Endothelial cell of umbilical vein (primary cell): ENCODE measurements at regions not wholly inside any gene's neighbourhood (a gene's known extent, or its start where the extent isn't known, plus 50 kb on each side); places are given as distances from the start of the nearest gene placed in this dataset.

Experiments
- EZH2 ChIP-seq: IDR thresholded peaks from 2 replicates; pipeline ENCODE4 v1.6.1; 2012; ENCODE audit warnings: borderline replicate concordance, low read depth, mild to moderate bottlenecking, moderate library complexity, low read length, inconsistent platforms; ENCODE audit not compliant: severe bottlenecking
- FOS ChIP-seq: IDR thresholded peaks from 2 replicates; pipeline ENCODE4 v1.6.1; 2011; ENCODE audit warnings: mild to moderate bottlenecking, low read length, moderate library complexity, borderline replicate concordance; ENCODE audit not compliant: insufficient read depth
- GATA2 ChIP-seq: IDR thresholded peaks from 2 replicates; pipeline ENCODE4 v1.7.0; 2011; ENCODE audit warnings: low read depth, mild to moderate bottlenecking, moderate library complexity, mixed read lengths, low read length; ENCODE audit not compliant: insufficient read length, insufficient read depth
- JUN ChIP-seq: IDR thresholded peaks from 2 replicates; pipeline ENCODE4 v1.6.1; 2011; ENCODE audit warnings: borderline replicate concordance, low read depth; ENCODE audit not compliant: insufficient read length, insufficient read depth
- MAX ChIP-seq: IDR thresholded peaks from 2 replicates; pipeline ENCODE4 v1.6.1; 2011; ENCODE audit not compliant: insufficient read depth, insufficient read length
- POLR2A ChIP-seq: IDR thresholded peaks from 2 replicates; pipeline ENCODE4 v1.6.1; 2012; ENCODE audit warnings: low read depth, mild to moderate bottlenecking, control low read depth, low read length
- POLR2AphosphoS5 ChIP-seq: IDR thresholded peaks from 2 replicates; pipeline ENCODE4 v1.6.1; 2012; ENCODE audit warnings: low read depth, mild to moderate bottlenecking, control low read depth, low read length, moderate library complexity; ENCODE audit not compliant: insufficient read depth
- TF ChIP-seq, protein P1 (sequence below), 2 donors: IDR thresholded peaks; 1 replicate in 1 of 2; 2 replicates in 1 of 2; pipeline ENCODE4 v1.5.1; 2011; ENCODE audit warnings: low read length in 2 of 2, mild to moderate bottlenecking in 2 of 2, moderate library complexity in 2 of 2, control low read depth in 1 of 2, inconsistent platforms in 1 of 2, low read depth in 1 of 2; ENCODE audit not compliant: insufficient read depth in 1 of 2; ENCODE audit errors: extremely low read depth in 1 of 2

DNA sequence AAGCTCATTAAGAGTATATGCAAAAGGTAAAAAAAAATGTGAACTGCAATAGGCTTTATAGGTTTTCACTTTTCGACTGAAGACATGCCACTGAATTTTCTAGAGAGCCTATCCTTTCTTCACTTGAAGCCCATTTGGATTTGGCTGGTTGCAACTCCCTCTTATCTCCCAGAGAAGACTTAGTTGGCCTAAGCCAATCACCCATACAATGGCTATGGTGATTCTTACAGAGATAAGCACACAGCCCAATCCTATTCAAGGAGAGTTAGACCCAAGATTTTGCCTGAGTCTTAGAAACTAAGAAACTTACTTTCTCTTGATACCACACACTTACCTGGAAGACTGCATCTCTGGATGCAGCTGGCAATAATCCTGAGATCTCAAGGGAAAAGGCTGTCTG lies 167.3 kb upstream of the PTCHD4 start:
- TF ChIP-seq, protein P1, sequence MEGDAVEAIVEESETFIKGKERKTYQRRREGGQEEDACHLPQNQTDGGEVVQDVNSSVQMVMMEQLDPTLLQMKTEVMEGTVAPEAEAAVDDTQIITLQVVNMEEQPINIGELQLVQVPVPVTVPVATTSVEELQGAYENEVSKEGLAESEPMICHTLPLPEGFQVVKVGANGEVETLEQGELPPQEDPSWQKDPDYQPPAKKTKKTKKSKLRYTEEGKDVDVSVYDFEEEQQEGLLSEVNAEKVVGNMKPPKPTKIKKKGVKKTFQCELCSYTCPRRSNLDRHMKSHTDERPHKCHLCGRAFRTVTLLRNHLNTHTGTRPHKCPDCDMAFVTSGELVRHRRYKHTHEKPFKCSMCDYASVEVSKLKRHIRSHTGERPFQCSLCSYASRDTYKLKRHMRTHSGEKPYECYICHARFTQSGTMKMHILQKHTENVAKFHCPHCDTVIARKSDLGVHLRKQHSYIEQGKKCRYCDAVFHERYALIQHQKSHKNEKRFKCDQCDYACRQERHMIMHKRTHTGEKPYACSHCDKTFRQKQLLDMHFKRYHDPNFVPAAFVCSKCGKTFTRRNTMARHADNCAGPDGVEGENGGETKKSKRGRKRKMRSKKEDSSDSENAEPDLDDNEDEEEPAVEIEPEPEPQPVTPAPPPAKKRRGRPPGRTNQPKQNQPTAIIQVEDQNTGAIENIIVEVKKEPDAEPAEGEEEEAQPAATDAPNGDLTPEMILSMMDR (IDR thresholded peaks at IDR 0.05; ENCODE audit: extremely low read depth in 1 of 2, insufficient read depth in 1 of 2, low read depth in 1 of 2, low read length in 2 of 2): no peak
- TF ChIP-seq POLR2A (no peak), GATA2 (no peak), JUN (no peak), FOS (no peak), EZH2 (no peak), POLR2AphosphoS5 (no peak), MAX (no peak)
